ENCODE measurements at regions not wholly inside any gene's neighbourhood (a gene's known extent, or its start where the extent isn't known, plus 50 kb on each side); places are given as distances from the start of the nearest gene placed in this dataset.

GRCh38 chr21:14734833-14735232 is 188.7 kb upstream of the SAMSN1 start:
- no peak for TF ChIP-seq CTCF (conservative IDR thresholded peaks at IDR 0.05 in 1 of 2, IDR thresholded peaks at IDR 0.05 in 1 of 2; ENCODE audit: extremely low read depth in 1 of 2, insufficient read depth in 1 of 2, low read depth in 1 of 2, low read length in 2 of 2)
- no peak for TF ChIP-seq EZH2 (IDR thresholded peaks at IDR 0.05; ENCODE audit: borderline replicate concordance, low read length)

Measured in mammary epithelial cell (primary cell).